Vagina (tissue), 2 donors: ENCODE measurements at regions not wholly inside any gene's neighbourhood (a gene's known extent, or its start where the extent isn't known, plus 50 kb on each side); places are given as distances from the start of the nearest gene placed in this dataset.

Source experiments
- CTCF ChIP-seq, 3 experiments: fragments of 450-650 bp in 2 of 3; fragments of 200-600 bp in 1 of 3; sonication (generic) in 1 of 3; IDR thresholded peaks; one replicate each; pipeline ENCODE4 v1.5.1; 2017 to 2019; ENCODE audit warnings: antibody characterized with exemption in 3 of 3, mild to moderate bottlenecking in 2 of 3, moderate library complexity in 2 of 3
- POLR2A ChIP-seq, 2 donors: fragments of 450-650 bp; IDR thresholded peaks; one replicate each; pipeline ENCODE4 v1.6.1; 2017; ENCODE audit warnings: antibody characterized with exemption in 2 of 2, mild to moderate bottlenecking in 2 of 2, moderate library complexity in 2 of 2

- TF ChIP-seq POLR2A (IDR thresholded peaks at IDR 0.05) (no peak), CTCF (IDR thresholded peaks at IDR 0.05) (no peak)
These were observed 95.7 kb downstream of the TEX51 start for GRCh38 chr2:126994340-126994777.
